Astrocyte (in vitro differentiated cells and primary cell): ENCODE measurements at regions not wholly inside any gene's neighbourhood (a gene's known extent, or its start where the extent isn't known, plus 50 kb on each side); places are given as distances from the start of the nearest gene placed in this dataset.
A peak's percentile ranks its signal among the peaks of the same experiment; 100 is the strongest.

ENCODE experiments used
- EZH2 ChIP-seq: IDR thresholded peaks from 2 replicates; pipeline ENCODE4 v1.6.1; 2012; ENCODE audit warnings: mild to moderate bottlenecking, low read length, inconsistent platforms; ENCODE audit not compliant: insufficient read depth
- TF ChIP-seq, protein P1 (sequence below): IDR thresholded peaks from 2 replicates; pipeline ENCODE4 v1.5.1; 2011; ENCODE audit warnings: low read depth, mild to moderate bottlenecking, inconsistent platforms, low read length, moderate library complexity; ENCODE audit not compliant: insufficient read depth

DNA sequence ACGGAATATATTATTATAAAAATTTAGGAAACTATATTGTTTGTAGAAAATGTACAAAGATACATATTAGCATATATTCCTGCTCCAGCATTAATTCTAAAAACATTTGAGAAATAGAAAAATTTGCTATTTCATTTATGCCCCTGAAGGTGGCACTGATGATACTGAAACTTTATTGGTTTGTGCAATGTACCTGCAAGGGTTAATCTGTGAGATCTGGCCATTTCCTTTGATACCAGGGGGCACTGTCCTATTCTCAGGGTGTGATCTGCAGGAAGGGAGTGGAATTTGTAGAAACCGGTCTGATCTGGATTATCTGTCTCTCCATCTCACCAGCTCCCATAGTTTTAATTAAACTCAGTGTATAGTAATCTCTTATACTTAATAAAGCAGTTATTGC is 625.1 kb upstream of the IMPG1 start:
- TF ChIP-seq, protein P1, sequence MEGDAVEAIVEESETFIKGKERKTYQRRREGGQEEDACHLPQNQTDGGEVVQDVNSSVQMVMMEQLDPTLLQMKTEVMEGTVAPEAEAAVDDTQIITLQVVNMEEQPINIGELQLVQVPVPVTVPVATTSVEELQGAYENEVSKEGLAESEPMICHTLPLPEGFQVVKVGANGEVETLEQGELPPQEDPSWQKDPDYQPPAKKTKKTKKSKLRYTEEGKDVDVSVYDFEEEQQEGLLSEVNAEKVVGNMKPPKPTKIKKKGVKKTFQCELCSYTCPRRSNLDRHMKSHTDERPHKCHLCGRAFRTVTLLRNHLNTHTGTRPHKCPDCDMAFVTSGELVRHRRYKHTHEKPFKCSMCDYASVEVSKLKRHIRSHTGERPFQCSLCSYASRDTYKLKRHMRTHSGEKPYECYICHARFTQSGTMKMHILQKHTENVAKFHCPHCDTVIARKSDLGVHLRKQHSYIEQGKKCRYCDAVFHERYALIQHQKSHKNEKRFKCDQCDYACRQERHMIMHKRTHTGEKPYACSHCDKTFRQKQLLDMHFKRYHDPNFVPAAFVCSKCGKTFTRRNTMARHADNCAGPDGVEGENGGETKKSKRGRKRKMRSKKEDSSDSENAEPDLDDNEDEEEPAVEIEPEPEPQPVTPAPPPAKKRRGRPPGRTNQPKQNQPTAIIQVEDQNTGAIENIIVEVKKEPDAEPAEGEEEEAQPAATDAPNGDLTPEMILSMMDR: peak; percentile 29
- TF ChIP-seq EZH2: no peak
